BE2C (cell line): ENCODE measurements at regions not wholly inside any gene's neighbourhood (a gene's known extent, or its start where the extent isn't known, plus 50 kb on each side); places are given as distances from the start of the nearest gene placed in this dataset.

Experiments
- DNase-seq: peaks from one replicate; pipeline ENCODE4 v3.0.0-alpha.2; 2020
- H3K27me3 ChIP-seq: fragments of 250-450 bp; sonication (Bioruptor Pico); 2 replicates; pipeline ENCODE4 v1.5.1; 2020; ENCODE audit warnings: mild to moderate bottlenecking
- H3K36me3 ChIP-seq: fragments of 250-450 bp; sonication (Bioruptor Pico); 2 replicates; pipeline ENCODE4 v1.5.1; 2020; ENCODE audit warnings: mild to moderate bottlenecking
- H3K4me1 ChIP-seq: fragments of 250-450 bp; sonication (Bioruptor Pico); 2 replicates; pipeline ENCODE4 v1.5.1; 2020
- H3K4me3 ChIP-seq: 2 replicates; pipeline ENCODE4 v1.5.1; 2011; ENCODE audit warnings: low read depth, low read length
- H3K9me3 ChIP-seq: fragments of 250-450 bp; sonication (Bioruptor Pico); 2 replicates; pipeline ENCODE4 v1.5.1; 2020
- CTCF ChIP-seq: IDR thresholded peaks from 2 replicates; pipeline ENCODE4 v1.5.1; 2012; ENCODE audit warnings: mild to moderate bottlenecking, low read depth, low read length

GRCh38 chr12:93315385-93315906 is 62.3 kb upstream of the NUDT4 start:
- H3K27me3 ChIP-seq, result no peaks in the 10 kb centered on the region
- no peak for DNase-seq
- H3K4me1 ChIP-seq, result peaks cover 10% of the 10 kb centered on the region
- H3K9me3 ChIP-seq, result no peaks in the 10 kb centered on the region
- H3K36me3 ChIP-seq, result no peaks in the 10 kb centered on the region
- TF ChIP-seq CTCF, result no peak
- H3K4me3 ChIP-seq, result no peak overlapping the region

DNA sequence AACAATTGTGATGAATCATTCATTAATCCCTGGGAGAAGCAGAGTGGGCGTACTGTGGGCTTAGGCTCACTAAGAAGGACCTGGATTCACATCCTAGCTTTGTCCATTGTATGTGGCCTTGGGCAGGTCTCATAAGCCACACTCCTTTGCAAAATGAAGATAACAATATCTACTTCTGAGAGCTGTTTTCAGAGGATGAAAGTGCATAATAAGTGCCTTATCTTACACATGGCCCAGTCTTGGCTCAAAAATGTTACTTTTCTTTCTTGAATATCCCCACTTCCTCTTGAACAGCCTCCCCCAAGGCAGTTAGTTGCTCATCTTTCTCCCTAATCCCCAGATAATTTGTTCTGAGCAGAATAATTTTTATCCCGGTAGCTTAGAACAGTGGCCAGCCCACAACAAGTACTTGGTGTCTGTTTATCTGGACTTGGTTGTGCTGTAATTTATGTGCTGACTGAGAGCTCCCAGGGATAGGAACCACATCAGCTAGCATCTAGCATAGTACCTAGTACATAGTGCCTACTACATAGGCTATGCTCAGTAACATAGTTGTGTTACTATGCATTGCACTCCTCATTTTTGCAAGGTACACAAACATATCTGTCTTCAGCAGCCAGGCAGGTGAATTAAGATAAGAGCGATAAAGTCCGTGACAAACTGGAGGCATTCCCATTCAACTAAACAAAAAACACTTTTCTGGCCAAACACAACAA is 61.7 kb upstream of the NUDT4 start:
- Histone ChIP-seq H3K9me3 (no peaks in the 10 kb centered on the region), H3K4me3 (no peak overlapping the region), H3K4me1 (peaks cover 10% of the 10 kb centered on the region), H3K36me3 (no peaks in the 10 kb centered on the region), H3K27me3 (no peaks in the 10 kb centered on the region)
- TF ChIP-seq CTCF, result no peak
- no peak for DNase-seq

GRCh38 chr12:93316623-93316971 is 61.1 kb upstream of the NUDT4 start:
- no peaks in the 10 kb centered on the region for H3K27me3 ChIP-seq
- H3K4me1 ChIP-seq, result peaks cover 10% of the 10 kb centered on the region
- H3K36me3 ChIP-seq, result no peaks in the 10 kb centered on the region
- no peaks in the 10 kb centered on the region for H3K9me3 ChIP-seq
- no peak for TF ChIP-seq CTCF
- no peak for DNase-seq
- H3K4me3 ChIP-seq, result no peak overlapping the region

DNA sequence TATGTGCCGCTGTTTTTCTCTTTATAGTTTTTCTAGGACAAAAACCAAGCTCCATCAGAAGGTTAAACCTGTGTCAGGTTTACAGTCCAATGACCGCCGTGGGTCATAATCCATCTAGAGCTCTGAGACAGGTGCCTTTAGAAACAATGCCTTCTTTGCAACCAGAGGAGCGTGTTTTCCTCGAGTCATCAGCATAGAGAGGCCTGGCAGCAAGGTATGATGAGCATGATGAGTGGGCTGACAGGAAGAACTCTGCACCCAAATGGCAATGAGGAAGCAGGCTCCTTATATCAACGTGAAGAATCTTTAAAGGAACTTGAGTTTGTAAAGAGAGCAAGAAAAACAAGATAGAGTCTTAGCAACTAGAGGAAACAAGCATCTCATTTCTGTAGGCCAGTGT is 60.5 kb upstream of the NUDT4 start:
- H3K4me1 ChIP-seq, result peaks cover 10% of the 10 kb centered on the region
- H3K36me3 ChIP-seq, result no peaks in the 10 kb centered on the region
- no peaks in the 10 kb centered on the region for H3K9me3 ChIP-seq
- DNase-seq, result no peak
- H3K4me3 ChIP-seq, result no peak overlapping the region
- TF ChIP-seq CTCF, result no peak
- H3K27me3 ChIP-seq, result no peaks in the 10 kb centered on the region

DNA sequence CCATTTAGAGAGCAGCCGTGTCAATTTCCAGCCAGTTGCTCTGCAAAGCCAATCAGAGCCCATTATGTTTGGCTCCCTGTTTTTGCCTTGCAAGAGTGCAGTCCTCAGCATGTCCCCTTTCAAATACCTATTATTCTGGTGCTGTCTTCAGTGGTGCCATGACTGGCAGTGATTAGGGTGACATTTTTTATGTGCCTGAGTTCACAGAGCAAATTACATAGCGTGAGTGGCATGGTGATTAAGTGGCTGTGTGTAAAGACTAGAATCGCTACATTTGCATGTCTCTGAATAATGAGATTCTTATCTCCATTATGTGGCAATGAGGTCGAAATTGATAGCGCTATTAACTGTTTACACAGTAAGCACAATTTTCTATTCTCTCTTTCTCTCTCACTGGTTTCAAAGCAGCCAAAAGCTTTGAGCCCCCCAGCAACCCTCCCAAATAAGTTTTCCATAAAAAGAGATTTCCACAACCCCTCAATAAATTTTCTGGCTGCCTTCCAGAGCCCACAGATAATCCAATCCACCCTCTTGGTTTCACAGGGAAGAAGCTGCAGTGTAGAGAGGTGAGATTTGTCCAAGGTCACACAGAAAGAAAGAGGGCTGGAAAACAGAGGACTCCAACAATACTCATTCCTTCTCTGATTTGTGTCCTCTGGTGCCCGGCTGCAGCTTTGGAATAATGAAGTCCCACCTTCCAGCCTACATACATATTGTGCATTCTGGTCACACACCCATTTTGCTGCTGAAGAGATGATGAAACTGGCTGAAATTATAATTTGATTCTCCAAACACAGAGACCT is 58.8 kb upstream of the NUDT4 start:
- no peak for DNase-seq
- Histone ChIP-seq H3K36me3 (no peaks in the 10 kb centered on the region), H3K4me1 (peaks cover 10% of the 10 kb centered on the region), H3K9me3 (no peaks in the 10 kb centered on the region), H3K27me3 (no peaks in the 10 kb centered on the region), H3K4me3 (no peak overlapping the region)
- TF ChIP-seq CTCF, result no peak
